ENCODE measurements at regions not wholly inside any gene's neighbourhood (a gene's known extent, or its start where the extent isn't known, plus 50 kb on each side); places are given as distances from the start of the nearest gene placed in this dataset.
"Not testable (repeated sequence)": the region's sequence is repeated elsewhere in the genome, so short reads cannot be mapped to it uniquely, and the experiment has no call there.

DNA sequence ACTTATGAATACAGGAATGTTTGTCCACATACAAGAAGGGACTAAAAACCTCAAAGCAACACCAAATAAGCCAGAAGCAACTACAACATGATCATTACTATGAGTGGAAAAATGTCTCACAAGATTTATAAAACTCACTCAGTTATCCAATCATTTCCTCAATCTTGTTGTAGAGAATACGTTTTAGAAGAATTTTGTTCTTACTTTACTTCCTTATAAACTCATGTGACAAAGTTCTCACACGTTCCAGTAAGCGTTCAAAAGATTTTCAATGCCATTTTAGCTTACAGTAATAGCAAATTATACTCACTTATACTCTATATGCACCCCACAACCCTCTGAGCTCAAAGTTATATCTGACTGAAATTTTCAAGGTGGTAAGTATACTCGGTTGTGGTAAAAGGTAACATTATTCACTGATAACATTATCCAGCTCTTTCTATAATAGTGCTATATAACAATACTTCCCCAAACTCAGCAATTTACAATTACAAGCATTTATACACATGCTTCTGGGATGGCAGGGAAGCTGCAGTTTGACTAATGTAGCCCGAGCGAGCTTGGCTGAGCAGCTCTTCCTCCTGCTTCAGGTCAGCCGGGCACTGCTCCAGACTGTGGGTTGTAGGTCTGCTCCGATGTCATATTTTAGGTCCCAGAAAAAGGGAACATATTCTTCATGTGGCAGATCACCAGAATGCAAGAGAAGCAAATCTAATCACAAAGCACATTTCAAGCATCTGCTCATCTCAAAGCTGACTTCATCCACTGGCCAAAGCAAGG, 226.3 kb downstream of the RCHY1 start:
- DNase-seq = no peak

DNA sequence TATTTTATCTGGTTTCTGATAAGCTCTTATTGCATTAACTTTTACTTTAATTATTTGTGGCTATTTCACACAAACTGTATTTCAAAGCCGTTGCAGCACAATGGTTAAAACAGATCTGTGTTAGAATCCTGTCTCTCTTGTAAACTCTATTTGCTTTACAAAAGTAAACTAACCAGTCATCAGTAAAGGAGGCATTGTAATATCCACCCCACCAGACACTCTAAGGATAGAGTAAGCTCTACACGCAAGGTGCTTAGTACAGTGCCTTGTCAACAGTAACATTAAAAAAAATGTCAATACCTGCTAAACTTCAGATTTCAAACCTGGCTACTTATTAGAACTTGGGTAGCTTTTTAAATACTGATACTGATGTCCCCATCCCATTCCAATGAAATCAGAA, 228.4 kb downstream of the RCHY1 start:
- DNase-seq = no peak

DNA sequence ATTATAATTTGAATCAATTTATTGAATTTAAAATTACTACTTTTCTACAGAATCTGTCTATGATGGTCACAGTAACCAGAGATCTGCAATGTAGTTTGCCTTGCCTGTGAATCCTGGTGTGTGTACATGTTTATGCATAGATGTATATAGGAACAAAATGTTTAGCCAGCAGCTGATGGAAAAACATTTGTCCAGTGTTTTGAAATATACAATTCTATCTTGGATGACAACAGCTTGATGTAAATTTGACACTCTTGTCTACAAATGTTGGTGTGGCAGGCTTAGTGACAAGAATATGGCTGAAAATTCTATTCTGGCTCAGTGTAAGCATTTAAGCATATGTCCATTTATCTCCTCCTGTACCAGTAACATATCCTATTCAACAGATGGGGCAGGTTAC, 229.4 kb downstream of the RCHY1 start:
- no peak for DNase-seq

DNA sequence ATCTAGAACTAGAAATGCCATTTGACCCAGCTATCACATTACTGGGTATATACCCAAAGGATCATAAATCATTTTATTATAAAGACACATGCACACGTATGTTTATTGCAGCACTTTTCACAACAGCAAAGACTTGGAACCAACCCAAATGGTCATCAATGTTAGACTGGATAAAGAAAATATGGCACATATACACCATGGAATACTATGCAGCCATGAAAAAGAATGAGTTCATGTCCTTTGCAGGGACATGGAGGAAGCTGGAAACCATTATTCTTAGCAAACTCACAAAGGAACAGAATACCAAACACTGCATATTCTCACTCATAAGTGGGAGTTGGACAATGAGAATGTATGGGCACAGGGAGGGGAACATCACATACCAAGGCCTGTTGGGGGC, 233.7 kb downstream of the RCHY1 start:
- DNase-seq = not testable (repeated sequence)

DNA sequence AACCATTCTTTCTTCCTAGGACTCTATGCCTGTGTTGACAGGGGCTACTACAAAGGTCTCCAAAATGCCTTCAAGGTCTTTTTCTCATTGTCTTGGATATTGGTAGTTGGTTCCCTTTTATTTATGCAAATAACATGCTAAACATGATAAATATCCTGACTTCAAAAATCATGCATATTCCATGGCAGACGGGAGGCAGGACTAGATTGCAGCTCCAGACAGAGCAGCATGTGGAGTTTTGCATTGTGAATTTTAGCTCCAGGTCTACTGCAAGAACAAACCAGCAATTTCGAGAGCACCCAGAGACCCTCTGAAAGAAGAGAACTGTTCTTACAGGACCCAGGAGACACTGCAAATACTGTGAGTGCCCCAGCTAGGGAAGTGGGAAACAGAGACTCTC, 254.9 kb downstream of the RCHY1 start:
- no peak for DNase-seq

DNA sequence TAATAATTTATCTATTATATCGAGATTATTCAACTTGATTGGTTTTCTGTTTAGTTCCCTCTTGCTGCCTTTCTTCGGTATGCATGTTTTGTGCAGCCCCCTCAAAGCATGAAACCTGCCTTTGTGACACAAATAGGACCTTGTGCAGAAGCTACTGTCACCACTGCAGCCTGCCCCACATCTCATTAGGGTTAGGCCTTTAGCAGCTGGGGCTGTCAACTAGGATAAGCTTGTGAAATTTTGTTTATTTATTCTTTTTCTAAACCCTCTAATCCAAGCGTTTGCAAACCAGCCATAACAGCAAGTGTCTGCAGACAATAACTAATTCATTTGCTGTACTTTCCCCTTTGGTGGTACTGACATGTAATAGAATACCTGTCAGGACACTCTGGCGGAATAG, 258.9 kb downstream of the RCHY1 start:
- no peak for DNase-seq

DNA sequence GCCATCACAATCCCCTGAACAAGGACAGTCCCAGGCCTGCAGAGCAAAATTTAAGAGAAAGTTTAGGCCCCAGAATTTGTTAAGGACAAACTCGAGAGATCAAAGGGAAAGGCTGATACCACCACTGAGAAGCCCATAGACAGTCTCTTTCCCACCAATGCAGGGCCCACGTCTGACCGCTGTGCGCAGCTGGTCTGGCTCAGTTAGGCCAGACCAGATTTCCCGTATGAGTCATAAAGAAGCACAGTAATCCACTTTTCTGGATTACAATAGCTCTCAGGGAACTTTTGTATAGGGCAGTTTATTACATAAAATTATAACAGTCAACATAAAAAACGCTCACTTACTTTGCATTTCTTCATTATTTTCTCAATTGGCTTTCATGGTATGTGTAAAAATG, 259.5 kb downstream of the RCHY1 start:
- DNase-seq = no peak

DNA sequence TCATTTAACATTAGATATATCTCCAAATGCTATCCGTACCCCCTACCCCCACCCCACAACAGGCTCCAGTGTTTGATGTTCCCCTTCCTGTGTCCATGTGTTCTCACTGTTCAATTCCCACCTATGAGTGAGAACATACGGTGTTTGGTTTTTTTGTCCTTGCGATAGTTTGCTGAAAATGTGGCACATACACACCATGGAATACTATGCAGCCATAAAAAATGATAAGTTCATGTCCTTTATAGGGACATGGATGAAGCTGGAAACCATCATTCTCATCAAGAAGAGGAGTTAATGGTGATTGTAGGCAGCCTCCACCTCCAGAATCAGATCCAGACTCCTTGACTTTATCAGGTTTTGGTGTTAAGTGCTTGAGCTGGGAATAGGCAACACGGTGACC, 261.1 kb downstream of the RCHY1 start:
- not testable (repeated sequence) for DNase-seq

DNA sequence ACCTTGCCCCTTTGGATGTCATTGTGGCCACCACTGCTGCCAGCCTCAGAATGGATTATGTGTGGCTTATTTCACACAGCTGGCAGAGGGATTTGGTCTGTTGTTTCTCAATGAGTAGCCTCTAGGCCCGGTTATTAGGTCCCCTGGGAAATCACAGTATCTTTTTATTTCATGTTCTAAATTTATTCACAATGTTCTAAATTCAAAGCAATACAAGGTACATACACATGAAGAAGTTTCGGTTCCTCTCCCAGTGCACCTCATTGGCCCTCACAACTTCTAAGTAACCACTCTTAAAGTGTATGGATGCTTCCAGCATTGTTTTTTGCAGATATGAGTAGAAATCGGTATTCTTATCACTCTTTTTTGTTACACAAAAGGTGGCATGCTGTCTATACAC, 262.7 kb downstream of the RCHY1 start:
- no peak for DNase-seq

DNA sequence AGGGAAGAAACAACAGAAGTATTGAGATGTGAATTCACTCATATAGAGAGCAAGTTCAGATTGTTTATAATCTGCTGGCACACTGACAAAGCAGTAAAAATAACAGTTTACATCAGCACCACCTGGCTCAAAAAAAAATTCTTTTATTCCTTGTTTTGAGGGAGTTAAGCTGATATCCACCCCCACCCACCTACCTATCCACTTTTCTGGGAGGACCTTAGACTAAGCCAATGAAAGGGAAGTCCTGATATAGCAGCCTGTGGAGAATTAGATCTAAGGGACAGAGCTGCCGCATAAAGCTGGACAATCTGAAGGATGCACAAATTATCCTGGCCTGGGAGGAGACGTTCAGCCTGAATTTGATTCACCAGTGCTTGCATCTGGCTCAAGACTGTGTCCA, 264.5 kb downstream of the RCHY1 start:
- DNase-seq = no peak

DNA sequence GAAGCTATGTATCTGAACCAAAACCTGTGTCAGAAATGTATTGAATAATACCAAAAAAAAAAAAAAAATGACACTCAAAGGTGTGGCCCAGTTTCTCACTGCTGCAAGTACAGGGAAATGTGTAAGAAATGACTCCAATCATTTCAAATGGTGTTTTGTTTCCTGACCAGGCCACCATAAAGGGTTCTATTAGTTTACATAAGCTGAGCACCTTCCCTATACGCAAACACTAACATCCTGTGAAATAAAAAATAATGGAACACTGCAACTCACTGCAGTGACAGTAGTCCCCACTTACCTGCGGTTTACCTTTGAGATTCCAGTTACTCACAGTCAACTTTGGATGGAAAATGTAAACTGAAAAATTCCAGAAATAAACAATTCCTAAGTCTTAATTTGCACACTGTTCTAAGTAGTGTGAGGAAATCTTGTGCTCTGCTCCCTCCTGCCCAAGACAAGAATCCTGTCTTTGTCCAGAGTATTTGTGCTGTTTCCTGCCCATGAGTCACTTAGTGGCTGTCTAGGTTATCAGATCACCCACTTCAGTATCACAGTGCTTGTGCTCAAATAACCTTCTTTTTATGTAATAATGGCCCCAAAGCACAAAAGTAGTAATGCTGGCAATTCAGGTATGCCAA, 265.3 kb downstream of the RCHY1 start:
- DNase-seq = no peak

DNA sequence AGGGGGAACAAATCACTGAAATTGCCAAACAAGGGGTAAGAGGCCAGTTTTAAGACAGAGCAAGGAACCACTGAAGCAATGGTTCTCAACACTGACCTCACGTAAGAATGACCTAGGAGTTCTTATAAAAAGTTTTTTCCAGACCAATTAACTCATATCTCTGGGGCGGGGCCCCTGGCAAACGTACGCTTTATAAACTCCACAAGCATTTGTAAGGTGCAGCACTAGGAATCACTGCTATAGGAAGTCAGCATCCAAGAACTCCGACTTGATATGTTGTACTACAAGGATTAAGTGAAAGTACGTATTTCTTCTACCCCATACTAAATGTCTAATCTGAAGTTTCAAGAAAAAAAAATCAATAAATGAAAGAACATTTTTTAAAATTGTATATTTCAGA, 269.9 kb downstream of the RCHY1 start:
- DNase-seq = no peak

DNA sequence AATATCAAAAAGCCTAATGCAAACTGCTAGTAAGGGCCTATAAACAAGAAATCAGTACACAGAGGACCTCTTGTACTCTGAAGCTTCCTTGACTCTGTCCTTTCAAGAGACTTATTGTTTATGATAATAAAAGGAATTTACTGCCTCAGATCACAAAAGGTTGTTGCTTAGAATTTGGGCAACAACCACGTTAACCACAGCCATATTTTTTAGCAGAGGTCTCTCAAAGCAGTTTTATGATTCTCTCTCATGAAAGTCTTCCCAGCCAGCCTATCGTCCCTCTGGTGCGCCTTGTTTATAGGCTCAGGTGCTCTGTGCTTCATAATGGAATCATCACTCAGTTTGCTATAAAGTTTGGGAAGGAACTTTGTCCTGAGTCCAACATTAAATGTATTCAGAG, 270.6 kb downstream of the RCHY1 start:
- no peak for DNase-seq

DNA sequence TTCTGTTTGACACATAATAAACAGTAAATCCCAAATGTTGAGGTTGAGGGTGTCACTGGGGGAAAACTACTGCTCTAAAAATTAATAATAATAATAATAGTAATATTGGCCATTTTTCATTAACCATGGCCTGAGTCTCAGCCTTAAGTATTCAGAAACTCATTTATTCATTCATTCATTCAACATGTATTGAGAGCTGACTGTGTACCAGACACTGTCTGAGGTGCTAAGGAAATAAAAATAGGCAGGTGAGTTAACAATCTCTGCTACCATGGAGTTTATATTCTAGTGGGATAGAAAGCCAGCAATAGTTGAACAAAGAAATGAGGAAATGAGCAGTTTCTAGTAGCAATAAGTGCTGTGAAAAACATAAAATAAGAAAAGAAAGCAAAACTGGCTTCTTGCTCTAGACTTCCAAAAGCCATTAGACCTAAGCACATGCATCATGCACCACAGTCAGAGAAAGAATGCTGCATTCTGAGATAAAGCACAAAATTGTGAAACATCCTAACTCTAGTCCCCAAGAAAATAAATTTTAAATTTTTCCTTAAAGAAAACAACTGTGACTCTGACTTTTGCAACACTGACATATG, 278.7 kb downstream of the RCHY1 start:
- no peak for DNase-seq

DNA sequence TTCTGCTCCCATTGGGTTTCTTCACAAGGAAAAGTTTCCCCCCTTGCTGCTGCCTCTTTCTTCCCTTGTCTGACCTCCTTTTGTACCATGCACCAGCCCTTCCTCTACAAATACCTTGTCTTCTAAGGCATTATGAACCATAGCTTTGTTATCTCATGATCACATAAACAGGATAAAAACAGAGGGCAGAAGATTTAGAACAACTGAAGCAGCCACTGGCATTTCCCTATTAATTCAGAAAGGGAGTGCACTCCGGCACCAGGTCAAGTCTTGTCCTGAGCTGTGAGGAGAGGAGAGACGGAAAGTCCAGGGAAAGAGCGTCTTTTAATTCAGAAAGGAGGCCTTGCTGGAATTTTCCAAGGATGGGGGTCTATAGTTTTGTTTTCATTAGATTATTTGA, 281.7 kb downstream of the RCHY1 start:
- no peak for DNase-seq

DNA sequence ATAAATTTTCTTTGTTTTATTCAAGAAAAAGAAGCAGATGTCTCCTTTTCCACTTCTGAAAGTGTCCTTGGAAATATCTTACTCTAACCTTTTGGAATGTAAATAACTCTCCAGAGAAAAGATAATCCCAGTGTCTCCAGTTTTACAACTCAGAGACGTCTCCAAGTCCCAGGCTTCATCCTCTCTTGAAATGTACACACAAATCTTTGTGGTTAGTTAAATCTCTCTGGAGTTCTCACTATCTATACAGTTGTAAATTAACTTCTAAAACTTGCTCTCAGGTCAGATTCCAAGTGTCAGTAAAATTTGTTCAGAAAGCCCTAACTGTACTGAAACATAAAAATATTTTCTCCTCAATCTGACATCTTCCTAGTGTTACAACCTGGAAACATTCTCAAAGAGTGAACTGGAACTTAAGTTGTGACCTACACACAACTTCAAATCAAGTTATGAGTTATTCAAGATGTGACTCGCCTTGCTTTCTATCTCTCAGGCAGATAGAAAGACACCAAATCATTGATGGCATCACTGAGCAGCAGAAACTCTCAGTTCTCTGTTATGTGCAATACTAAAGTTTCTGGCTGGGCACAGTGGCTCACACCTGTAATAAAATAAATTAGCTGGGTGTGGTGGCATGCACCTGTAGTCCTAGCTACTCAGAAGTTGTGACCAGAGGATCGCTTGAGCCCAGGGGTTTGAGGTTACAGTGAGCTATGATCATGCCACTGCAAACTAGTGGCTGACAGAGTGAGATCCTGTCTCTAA, 284.2 kb downstream of the RCHY1 start:
- no peak for DNase-seq

DNA sequence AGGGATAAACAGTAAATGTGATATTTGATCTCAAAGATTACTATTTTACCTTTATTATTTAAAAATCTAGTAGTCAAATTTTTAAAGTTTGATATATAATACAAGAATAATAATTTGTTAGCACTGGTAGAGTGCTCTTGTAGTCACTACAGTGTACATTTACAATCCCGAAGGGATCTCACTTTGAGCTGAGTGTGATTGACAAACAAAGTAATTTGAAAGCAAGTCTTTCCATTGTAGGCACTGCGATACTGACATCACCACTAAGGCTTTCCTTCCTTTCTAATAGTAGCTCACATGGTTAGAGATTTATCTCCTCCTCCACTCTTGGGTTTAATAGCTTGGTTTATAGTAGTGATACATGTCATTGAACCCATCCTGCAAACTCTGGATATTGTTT, 280.6 kb downstream of the PARM1 start:
- DNase-seq = no peak

DNA sequence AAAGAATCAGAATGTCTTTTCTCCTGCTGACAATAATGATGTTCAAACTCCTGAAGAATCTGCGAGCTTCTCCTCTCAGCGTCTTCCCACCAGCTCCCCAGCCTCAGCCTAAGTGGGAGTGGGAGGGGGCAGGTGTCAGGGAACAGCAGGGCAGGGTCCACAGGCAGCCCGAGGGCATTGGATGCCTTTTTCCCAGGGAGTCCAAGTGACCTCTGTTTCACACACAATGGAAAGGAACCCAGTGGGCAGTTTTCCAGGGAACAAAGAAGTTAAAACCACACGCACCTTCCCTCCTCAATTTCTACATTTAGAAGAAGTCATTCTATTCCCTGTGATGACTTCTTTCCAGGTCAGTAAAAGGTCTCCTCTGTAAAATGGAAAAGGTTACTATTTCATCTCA, 278.5 kb downstream of the PARM1 start:
- DNase-seq = no peak

DNA sequence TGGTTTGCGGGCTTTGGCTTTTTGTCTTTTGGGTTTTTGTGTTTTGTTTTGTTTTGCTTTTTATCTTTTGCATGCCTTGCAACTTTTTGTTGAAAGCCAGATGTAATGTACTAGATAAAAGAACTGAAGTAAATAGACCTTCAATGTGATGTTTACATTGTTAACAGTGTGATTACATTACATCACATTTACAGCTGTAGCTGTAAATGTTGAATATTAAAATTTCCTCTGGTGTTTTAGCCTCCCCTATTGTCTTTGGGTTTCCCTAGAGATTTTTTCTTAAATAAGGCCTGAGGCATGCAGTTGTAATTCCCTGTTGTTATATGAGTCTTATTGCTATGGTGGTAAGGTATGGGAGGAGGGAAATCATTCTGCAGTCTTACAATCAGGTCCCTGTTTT, 275.0 kb downstream of the PARM1 start:
- DNase-seq = no peak

DNA sequence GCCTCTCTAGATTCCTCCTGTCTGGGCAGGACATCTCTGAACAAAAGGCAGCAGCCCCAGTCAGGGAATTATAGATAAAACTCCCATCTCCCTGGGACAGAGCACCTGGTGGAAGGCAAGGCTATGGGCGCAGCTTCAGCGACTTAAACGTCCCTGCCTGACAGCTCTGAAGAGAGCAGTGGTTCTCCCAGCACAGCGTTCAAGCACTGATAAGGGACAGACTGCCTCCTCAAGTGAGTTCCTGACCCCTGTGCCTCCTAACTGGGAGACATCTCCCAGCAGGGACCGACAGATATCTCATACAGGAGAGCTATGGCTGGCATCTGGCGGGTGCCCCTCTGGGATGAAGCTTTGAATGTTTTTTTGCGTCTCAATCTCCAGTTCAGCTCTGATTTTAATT, 262.2 kb downstream of the PARM1 start:
- DNase-seq = no peak

DNA sequence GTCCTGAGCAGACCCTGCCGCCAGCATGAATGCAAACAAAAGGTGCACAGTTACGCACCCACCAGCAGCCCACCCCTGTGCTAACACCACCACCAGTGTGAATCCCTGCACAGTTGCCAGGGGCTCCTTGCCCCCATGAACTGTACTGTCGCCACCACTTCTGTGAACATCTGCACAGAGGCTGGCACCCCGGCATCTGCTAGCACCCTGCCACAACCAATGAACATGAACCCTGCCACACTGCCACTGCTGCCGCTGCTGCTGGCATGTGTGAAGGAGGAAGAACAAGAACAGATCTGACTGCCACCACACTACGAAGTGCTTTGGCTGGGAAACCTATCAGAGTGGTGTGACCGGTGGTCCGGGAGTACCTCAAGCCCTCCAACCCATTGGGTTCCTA, 261.3 kb downstream of the PARM1 start:
- no peak for DNase-seq

DNA sequence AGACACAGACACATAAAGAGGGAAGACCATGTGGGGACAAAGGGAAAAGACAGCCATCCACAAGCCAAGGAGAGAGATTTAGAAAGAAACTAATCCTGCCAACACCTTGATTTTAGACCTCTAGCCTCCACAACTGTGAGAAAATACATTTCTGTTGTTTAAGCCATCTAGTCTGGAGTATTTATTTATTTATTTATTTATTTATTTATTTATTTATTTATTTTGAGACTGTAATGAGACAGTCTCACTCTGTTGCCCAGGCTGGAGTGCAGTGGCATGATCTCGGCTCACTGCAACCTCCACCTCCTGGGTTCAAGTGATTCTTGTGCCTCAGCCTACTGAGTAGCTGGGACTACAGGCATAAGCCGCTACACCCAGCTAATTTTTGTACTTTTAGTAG, 259.3 kb downstream of the PARM1 start:
- DNase-seq = not testable (repeated sequence)

DNA sequence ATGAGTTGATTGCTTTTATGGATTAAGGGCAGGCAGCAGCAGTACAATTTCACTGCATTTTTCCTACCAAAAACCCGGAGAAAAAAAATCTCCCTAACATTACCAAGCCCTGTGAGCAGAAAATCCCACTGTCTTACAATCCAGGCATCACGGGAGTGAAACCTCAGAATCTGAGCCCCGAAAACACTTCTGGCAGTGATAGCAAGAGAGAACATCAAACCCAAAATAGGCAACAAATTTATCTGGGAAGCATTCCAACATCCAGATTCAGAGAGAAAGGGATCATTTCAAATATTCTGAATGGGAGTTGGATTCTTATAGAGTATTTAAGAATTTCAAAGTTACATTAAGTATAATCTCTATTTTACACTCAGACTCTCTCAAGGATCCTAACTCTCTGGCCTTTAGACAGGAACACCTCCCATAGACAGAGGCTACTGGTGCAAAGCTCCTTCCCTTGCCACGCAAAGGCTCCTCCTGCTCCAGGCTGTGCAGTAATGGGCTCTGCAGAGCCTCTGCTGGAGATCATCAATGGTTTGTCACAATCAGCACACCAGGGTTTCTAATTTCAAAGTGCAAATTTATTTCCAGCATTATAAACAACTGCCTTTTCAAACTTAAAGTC, 256.9 kb downstream of the PARM1 start:
- no peak for DNase-seq

Data from fibroblast of skin of back (primary cell).